ENCODE measurements at regions not wholly inside any gene's neighbourhood (a gene's known extent, or its start where the extent isn't known, plus 50 kb on each side); places are given as distances from the start of the nearest gene placed in this dataset.

DNA sequence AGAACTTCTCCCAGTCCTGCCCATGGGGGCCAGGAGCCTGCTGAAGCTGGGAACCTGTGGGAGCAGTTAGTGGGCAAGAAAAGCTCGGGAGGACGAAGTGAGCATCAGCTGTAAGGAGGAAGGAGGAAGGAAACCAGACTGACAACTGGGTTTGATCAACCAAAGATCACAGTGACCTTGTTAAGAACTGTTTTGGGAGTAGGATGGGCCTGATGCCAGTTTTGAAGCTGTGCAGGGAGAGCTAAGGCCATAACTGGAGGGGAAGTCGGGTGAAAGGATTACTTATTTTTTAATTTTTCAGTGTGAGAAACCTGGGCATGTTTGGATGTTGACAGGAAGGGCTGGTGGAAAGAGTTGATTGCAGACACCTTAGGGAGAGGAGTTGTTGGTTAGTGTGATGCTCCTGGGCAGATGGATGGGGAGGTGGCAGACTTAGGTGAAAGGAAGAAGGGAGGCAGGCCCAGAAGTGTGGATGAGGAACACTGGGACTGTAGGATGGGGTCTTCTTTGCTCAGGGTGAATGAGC, 58.3 kb upstream of the KLF4 start:
- Histone ChIP-seq H3K4me3 (ENCODE audit: control insufficient read depth in 2 of 3, extremely low read depth in 1 of 3, insufficient read depth in 2 of 3, low read depth in 1 of 3, low read length in 3 of 3) (no peak overlapping the region), H3K9ac (ENCODE audit: control insufficient read depth, extremely low read depth, insufficient read depth, low read length) (peak overlapping the region; percentile 19), H3K4me1 (ENCODE audit: control insufficient read depth, extremely low read depth, insufficient read depth, low read length) (peaks cover 15% of the 10 kb centered on the region), H3K9me3 (ENCODE audit: control insufficient read depth, low read depth, low read length) (no peaks in the 10 kb centered on the region), H3K9me1 (ENCODE audit: control insufficient read depth, extremely low read depth, insufficient read depth, low read length) (no peaks in the 10 kb centered on the region), H3K36me3 (ENCODE audit: control insufficient read depth in 2 of 2, extremely low read depth in 1 of 2, insufficient read depth in 2 of 2, low read length in 2 of 2) (no peaks in the 10 kb centered on the region), H3K4me2 (ENCODE audit: control insufficient read depth, extremely low read depth, insufficient read depth, low read depth, low read length) (peak overlapping the region; percentile 72), H3K27ac (ENCODE audit: control insufficient read depth, insufficient read depth, low read length) (peak overlapping the region; percentile 68), H2AFZ (ENCODE audit: control insufficient read depth, low read length) (no peak overlapping the region), H4K20me1 (ENCODE audit: control insufficient read depth, extremely low read depth, insufficient read depth, low read length) (no peaks in the 10 kb centered on the region), H3K27me3 (ENCODE audit: control insufficient read depth, extremely low read depth, insufficient read depth, low read length) (no peaks in the 10 kb centered on the region), H3K79me2 (ENCODE audit: control insufficient read depth, insufficient read depth, low read length) (no peaks in the 10 kb centered on the region)
- dilution Hi-C loops (cut with MboI; ENCODE audit: extremely low pct_ligation_motif_present, low sequenced_read_pairs), result no loop called here
- FAIRE-seq, result peak; percentile 56
- TF ChIP-seq EZH2 (IDR thresholded peaks at IDR 0.05; ENCODE audit: low read length), result no peak
- TF ChIP-seq, protein P1, sequence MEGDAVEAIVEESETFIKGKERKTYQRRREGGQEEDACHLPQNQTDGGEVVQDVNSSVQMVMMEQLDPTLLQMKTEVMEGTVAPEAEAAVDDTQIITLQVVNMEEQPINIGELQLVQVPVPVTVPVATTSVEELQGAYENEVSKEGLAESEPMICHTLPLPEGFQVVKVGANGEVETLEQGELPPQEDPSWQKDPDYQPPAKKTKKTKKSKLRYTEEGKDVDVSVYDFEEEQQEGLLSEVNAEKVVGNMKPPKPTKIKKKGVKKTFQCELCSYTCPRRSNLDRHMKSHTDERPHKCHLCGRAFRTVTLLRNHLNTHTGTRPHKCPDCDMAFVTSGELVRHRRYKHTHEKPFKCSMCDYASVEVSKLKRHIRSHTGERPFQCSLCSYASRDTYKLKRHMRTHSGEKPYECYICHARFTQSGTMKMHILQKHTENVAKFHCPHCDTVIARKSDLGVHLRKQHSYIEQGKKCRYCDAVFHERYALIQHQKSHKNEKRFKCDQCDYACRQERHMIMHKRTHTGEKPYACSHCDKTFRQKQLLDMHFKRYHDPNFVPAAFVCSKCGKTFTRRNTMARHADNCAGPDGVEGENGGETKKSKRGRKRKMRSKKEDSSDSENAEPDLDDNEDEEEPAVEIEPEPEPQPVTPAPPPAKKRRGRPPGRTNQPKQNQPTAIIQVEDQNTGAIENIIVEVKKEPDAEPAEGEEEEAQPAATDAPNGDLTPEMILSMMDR (optimal IDR thresholded peaks at IDR 0.05 in 1 of 3, IDR thresholded peaks at IDR 0.05 in 1 of 3, conservative IDR thresholded peaks at IDR 0.05 in 1 of 3; ENCODE audit: extremely low read depth in 1 of 3, insufficient read depth in 2 of 3, low read length in 3 of 3), result no peak
- DNase-seq (ENCODE audit: low read depth, low spot score), result no peak

DNA sequence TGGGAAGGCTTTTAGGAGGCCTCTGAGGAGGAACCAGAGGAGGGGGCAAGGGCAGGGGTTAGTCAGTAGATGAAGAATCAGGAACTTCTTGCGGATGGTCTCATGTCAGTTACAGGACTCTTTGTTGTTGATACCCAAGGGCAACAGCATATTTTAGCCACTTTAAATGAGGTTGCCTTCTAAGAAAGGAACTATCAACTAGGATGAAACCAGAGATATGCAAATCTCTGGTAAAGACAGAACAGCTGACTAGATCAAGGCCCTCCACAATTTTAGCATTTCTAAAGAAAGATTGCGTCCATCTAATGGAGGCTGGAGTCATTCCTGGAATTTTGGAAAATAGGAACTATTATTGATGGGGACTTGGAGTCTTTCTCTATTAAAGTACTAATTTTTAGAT, 57.7 kb upstream of the KLF4 start:
- Histone ChIP-seq H3K27ac (ENCODE audit: control insufficient read depth, insufficient read depth, low read length) (no peak overlapping the region), H4K20me1 (ENCODE audit: control insufficient read depth, extremely low read depth, insufficient read depth, low read length) (no peaks in the 10 kb centered on the region), H3K4me2 (ENCODE audit: control insufficient read depth, extremely low read depth, insufficient read depth, low read depth, low read length) (no peak overlapping the region), H3K4me1 (ENCODE audit: control insufficient read depth, extremely low read depth, insufficient read depth, low read length) (peaks cover 15% of the 10 kb centered on the region), H3K9ac (ENCODE audit: control insufficient read depth, extremely low read depth, insufficient read depth, low read length) (no peak overlapping the region), H3K36me3 (ENCODE audit: control insufficient read depth in 2 of 2, extremely low read depth in 1 of 2, insufficient read depth in 2 of 2, low read length in 2 of 2) (no peaks in the 10 kb centered on the region), H3K9me3 (ENCODE audit: control insufficient read depth, low read depth, low read length) (no peaks in the 10 kb centered on the region), H3K4me3 (ENCODE audit: control insufficient read depth in 2 of 3, extremely low read depth in 1 of 3, insufficient read depth in 2 of 3, low read depth in 1 of 3, low read length in 3 of 3) (no peak overlapping the region), H2AFZ (ENCODE audit: control insufficient read depth, low read length) (no peak overlapping the region), H3K9me1 (ENCODE audit: control insufficient read depth, extremely low read depth, insufficient read depth, low read length) (no peaks in the 10 kb centered on the region), H3K79me2 (ENCODE audit: control insufficient read depth, insufficient read depth, low read length) (no peaks in the 10 kb centered on the region), H3K27me3 (ENCODE audit: control insufficient read depth, extremely low read depth, insufficient read depth, low read length) (no peaks in the 10 kb centered on the region)
- FAIRE-seq (no peak), DNase-seq (ENCODE audit: low read depth, low spot score) (no peak)
- no peak for TF ChIP-seq EZH2 (IDR thresholded peaks at IDR 0.05; ENCODE audit: low read length)
- TF ChIP-seq, protein P1 (optimal IDR thresholded peaks at IDR 0.05 in 1 of 3, IDR thresholded peaks at IDR 0.05 in 1 of 3, conservative IDR thresholded peaks at IDR 0.05 in 1 of 3; ENCODE audit: extremely low read depth in 1 of 3, insufficient read depth in 2 of 3, low read length in 3 of 3), result no peak
- dilution Hi-C loops (cut with MboI; ENCODE audit: extremely low pct_ligation_motif_present, low sequenced_read_pairs), result no loop called here

Measured in keratinocyte (primary cell).